ENCODE measurements at regions not wholly inside any gene's neighbourhood (a gene's known extent, or its start where the extent isn't known, plus 50 kb on each side); places are given as distances from the start of the nearest gene placed in this dataset.

- no peak for TF ChIP-seq ELK1 (IDR thresholded peaks at IDR 0.05; ENCODE audit: borderline replicate concordance, low read depth, low read length)
- TF ChIP-seq POLR2A (IDR thresholded peaks at IDR 0.05; ENCODE audit: low read depth, low read length), result no peak
- TF ChIP-seq MXI1 (IDR thresholded peaks at IDR 0.05; ENCODE audit: borderline replicate concordance, low read depth, low read length), result no peak
- no peak for TF ChIP-seq CEBPB (IDR thresholded peaks at IDR 0.05; ENCODE audit: low read depth, low read length)
Observed at GRCh38 chr14:45641541-45641940, 388.5 kb upstream of the MIS18BP1 start.
